HEK293 (cell line): ENCODE measurements at regions not wholly inside any gene's neighbourhood (a gene's known extent, or its start where the extent isn't known, plus 50 kb on each side); places are given as distances from the start of the nearest gene placed in this dataset.

Source experiments
- BCL11A ChIP-seq: fragments of 450-650 bp; formaldehyde crosslinking; IDR thresholded peaks from 2 replicates; pipeline ENCODE4 v1.5.1; 2016; ENCODE audit warnings: low read depth, missing biosample characterization, missing genetic modification characterization
- GLI2 ChIP-seq: fragments of 450-650 bp; formaldehyde crosslinking; IDR thresholded peaks from 2 replicates; pipeline ENCODE4; 2017; ENCODE audit warnings: missing biosample characterization, missing genetic modification characterization, low read depth, borderline replicate concordance
- KLF9 ChIP-seq: fragments of 450-650 bp; formaldehyde crosslinking; IDR thresholded peaks from 2 replicates; pipeline ENCODE4 v1.5.1; 2016; ENCODE audit warnings: missing biosample characterization, missing genetic modification characterization, low read depth
- OVOL3 ChIP-seq: fragments of 450-650 bp; formaldehyde crosslinking; IDR thresholded peaks from 2 replicates; pipeline ENCODE4 v1.5.1; 2016; ENCODE audit warnings: missing biosample characterization, missing genetic modification characterization
- SP7 ChIP-seq: fragments of 450-650 bp; formaldehyde crosslinking; IDR thresholded peaks from 2 replicates; pipeline ENCODE4 v1.5.1; 2016; ENCODE audit warnings: missing biosample characterization, missing genetic modification characterization
- YY2 ChIP-seq: fragments of 450-650 bp; formaldehyde crosslinking; IDR thresholded peaks from 2 replicates; pipeline ENCODE4 v1.5.1; 2016; ENCODE audit warnings: missing biosample characterization, missing genetic modification characterization
- ZFP69B ChIP-seq: fragments of 450-650 bp; formaldehyde crosslinking; IDR thresholded peaks from 2 replicates; pipeline ENCODE4 v1.5.1; 2016; ENCODE audit warnings: missing biosample characterization, missing genetic modification characterization
- ZNF510 ChIP-seq: fragments of 450-650 bp; formaldehyde crosslinking; IDR thresholded peaks from 2 replicates; pipeline ENCODE4 v1.5.1; 2018; ENCODE audit warnings: mild to moderate bottlenecking, missing genetic modification characterization, missing biosample characterization; ENCODE audit not compliant: insufficient replicate concordance
- ZNF626 ChIP-seq: fragments of 450-650 bp; sonication (Bioruptor Pico); formaldehyde crosslinking; IDR thresholded peaks from 2 replicates; pipeline ENCODE4 v1.5.1; 2018; ENCODE audit warnings: missing biosample characterization, missing genetic modification characterization, inconsistent platforms
- TF ChIP-seq, protein P1 (sequence below): fragments of 450-650 bp; formaldehyde crosslinking; IDR thresholded peaks from 2 replicates; pipeline ENCODE4 v1.5.1; 2016; ENCODE audit warnings: missing biosample characterization, missing genetic modification characterization
- TF ChIP-seq, protein P2 (sequence below): fragments of 450-650 bp; formaldehyde crosslinking; IDR thresholded peaks from 2 replicates; pipeline ENCODE4 v1.5.1; 2016; ENCODE audit warnings: missing biosample characterization, missing genetic modification characterization

GRCh38 chr14:101216366-101217079 lies 313.0 kb upstream of the RTL1 start:
- TF ChIP-seq, protein P1, sequence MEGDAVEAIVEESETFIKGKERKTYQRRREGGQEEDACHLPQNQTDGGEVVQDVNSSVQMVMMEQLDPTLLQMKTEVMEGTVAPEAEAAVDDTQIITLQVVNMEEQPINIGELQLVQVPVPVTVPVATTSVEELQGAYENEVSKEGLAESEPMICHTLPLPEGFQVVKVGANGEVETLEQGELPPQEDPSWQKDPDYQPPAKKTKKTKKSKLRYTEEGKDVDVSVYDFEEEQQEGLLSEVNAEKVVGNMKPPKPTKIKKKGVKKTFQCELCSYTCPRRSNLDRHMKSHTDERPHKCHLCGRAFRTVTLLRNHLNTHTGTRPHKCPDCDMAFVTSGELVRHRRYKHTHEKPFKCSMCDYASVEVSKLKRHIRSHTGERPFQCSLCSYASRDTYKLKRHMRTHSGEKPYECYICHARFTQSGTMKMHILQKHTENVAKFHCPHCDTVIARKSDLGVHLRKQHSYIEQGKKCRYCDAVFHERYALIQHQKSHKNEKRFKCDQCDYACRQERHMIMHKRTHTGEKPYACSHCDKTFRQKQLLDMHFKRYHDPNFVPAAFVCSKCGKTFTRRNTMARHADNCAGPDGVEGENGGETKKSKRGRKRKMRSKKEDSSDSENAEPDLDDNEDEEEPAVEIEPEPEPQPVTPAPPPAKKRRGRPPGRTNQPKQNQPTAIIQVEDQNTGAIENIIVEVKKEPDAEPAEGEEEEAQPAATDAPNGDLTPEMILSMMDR (tag by site-specific recombination): no peak
- TF ChIP-seq ZNF510 (tag by site-specific recombination): no peak
- no peak for TF ChIP-seq KLF9 (tag by site-specific recombination)
- no peak for TF ChIP-seq SP7
- no peak for TF ChIP-seq ZFP69B (tag by site-specific recombination)
- no peak for TF ChIP-seq ZNF626 (tag by site-specific recombination)
- no peak for TF ChIP-seq BCL11A (tag by site-specific recombination)
- TF ChIP-seq GLI2 (tag by site-specific recombination): no peak
- TF ChIP-seq YY2 (tag by site-specific recombination): no peak
- TF ChIP-seq OVOL3 (tag by site-specific recombination): no peak
- TF ChIP-seq, protein P2, sequence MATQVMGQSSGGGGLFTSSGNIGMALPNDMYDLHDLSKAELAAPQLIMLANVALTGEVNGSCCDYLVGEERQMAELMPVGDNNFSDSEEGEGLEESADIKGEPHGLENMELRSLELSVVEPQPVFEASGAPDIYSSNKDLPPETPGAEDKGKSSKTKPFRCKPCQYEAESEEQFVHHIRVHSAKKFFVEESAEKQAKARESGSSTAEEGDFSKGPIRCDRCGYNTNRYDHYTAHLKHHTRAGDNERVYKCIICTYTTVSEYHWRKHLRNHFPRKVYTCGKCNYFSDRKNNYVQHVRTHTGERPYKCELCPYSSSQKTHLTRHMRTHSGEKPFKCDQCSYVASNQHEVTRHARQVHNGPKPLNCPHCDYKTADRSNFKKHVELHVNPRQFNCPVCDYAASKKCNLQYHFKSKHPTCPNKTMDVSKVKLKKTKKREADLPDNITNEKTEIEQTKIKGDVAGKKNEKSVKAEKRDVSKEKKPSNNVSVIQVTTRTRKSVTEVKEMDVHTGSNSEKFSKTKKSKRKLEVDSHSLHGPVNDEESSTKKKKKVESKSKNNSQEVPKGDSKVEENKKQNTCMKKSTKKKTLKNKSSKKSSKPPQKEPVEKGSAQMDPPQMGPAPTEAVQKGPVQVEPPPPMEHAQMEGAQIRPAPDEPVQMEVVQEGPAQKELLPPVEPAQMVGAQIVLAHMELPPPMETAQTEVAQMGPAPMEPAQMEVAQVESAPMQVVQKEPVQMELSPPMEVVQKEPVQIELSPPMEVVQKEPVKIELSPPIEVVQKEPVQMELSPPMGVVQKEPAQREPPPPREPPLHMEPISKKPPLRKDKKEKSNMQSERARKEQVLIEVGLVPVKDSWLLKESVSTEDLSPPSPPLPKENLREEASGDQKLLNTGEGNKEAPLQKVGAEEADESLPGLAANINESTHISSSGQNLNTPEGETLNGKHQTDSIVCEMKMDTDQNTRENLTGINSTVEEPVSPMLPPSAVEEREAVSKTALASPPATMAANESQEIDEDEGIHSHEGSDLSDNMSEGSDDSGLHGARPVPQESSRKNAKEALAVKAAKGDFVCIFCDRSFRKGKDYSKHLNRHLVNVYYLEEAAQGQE: no peak
